SK-N-MC (cell line): ENCODE measurements at regions not wholly inside any gene's neighbourhood (a gene's known extent, or its start where the extent isn't known, plus 50 kb on each side); places are given as distances from the start of the nearest gene placed in this dataset.

Source experiments
- EZH2 ChIP-seq: fragments of 200-600 bp; sonication (generic); IDR thresholded peaks from one replicate; pipeline ENCODE4 v1.6.1; 2017; ENCODE audit warnings: antibody characterized with exemption
- FOXP2 ChIP-seq: optimal IDR thresholded peaks from 2 replicates; pipeline ENCODE3; 2011; ENCODE audit warnings: mild to moderate bottlenecking, moderate library complexity; ENCODE audit not compliant: insufficient read depth; ENCODE audit errors: extremely low read length, control extremely low read depth
- POLR2AphosphoS5 ChIP-seq: IDR thresholded peaks from 2 replicates; pipeline ENCODE4 v1.6.1; 2012; ENCODE audit warnings: mild to moderate bottlenecking, low read depth, low read length, borderline replicate concordance

- TF ChIP-seq EZH2 (no peak), POLR2AphosphoS5 (no peak), FOXP2 (no peak)
Measured at GRCh38 chr14:56881181-56881580, 70.9 kb upstream of the OTX2 start.
